Natural killer cell (primary cell): ENCODE measurements at regions not wholly inside any gene's neighbourhood (a gene's known extent, or its start where the extent isn't known, plus 50 kb on each side); places are given as distances from the start of the nearest gene placed in this dataset.

ENCODE experiments used
- ATAC-seq, 3 donors: fragments of 150-1000 bp in 2 of 3; fragments of 200-7000 bp in 1 of 3; cut with Tn5 transposase; 1 replicate in 1 of 3; 2 replicates in 2 of 3; pipeline ENCODE4 v1.10.0; 2021; ENCODE audit warnings: mild to moderate bottlenecking in 2 of 3, moderate library complexity in 2 of 3
- DNase-seq, 2 donors: peaks; one replicate each; pipeline versions ENCODE4 v3.0.0 to v3.0.0-alpha.2; 2013 to 2021; ENCODE audit warnings: mixed read lengths in 1 of 2
- H3K27ac ChIP-seq: one replicate; pipeline ENCODE4 v1.5.1; 2013; ENCODE audit warnings: mild to moderate bottlenecking, low read length
- H3K27me3 ChIP-seq: one replicate; pipeline ENCODE4 v1.6.1; 2013; ENCODE audit warnings: low read length; ENCODE audit not compliant: control insufficient read depth, insufficient read depth
- H3K36me3 ChIP-seq: one replicate; pipeline ENCODE4 v1.6.1; 2013; ENCODE audit warnings: low read length; ENCODE audit not compliant: control insufficient read depth, insufficient read depth
- H3K4me1 ChIP-seq: one replicate; pipeline ENCODE4 v1.6.1; 2013; ENCODE audit warnings: low read length; ENCODE audit not compliant: control insufficient read depth, insufficient read depth
- H3K4me3 ChIP-seq: one replicate; pipeline ENCODE4 v1.5.1; 2013; ENCODE audit warnings: low read length
- H3K9me3 ChIP-seq: one replicate; pipeline ENCODE4 v1.6.1; 2013; ENCODE audit warnings: low read length; ENCODE audit not compliant: control insufficient read depth, insufficient read depth
- H3K27ac Mint-ChIP-seq, 2 donors: one replicate each; pipeline ENCODE4 v1.8.0; 2022; ENCODE audit warnings: mild to moderate bottlenecking in 2 of 2, mixed read lengths in 2 of 2, moderate library complexity in 1 of 2
- H3K27me3 Mint-ChIP-seq, 2 donors: one replicate each; pipeline ENCODE4 v1.8.0; 2022; ENCODE audit warnings: low read depth in 2 of 2, mixed read lengths in 2 of 2
- H3K36me3 Mint-ChIP-seq: one replicate; pipeline ENCODE4 v1.8.0; 2022; ENCODE audit warnings: mixed read lengths
- H3K4me1 Mint-ChIP-seq, 2 donors: one replicate each; pipeline ENCODE4 v1.8.0; 2022; ENCODE audit warnings: mixed read lengths in 2 of 2
- H3K4me3 Mint-ChIP-seq: one replicate; pipeline ENCODE4 v1.8.0; 2022; ENCODE audit warnings: mild to moderate bottlenecking, moderate library complexity, mixed read lengths
- H3K9me3 Mint-ChIP-seq, 2 donors: one replicate each; pipeline ENCODE4 v1.8.0; 2022; ENCODE audit warnings: mixed read lengths in 2 of 2
- WGBS: methylation state at CpG from one replicate; pipeline ENCODE4 v1.1.7; 2013; ENCODE audit warnings: missing lambda C conversion rate; ENCODE audit not compliant: insufficient coverage; 5-methylcytosine and 5-hydroxymethylcytosine counted together
- intact Hi-C: fragments of 100-400 bp; cut with micrococcal nuclease; formaldehyde crosslinking; loops from one replicate; pipeline ENCODE4 v1.14.2; 2022
- TF ChIP-seq, protein P1 (sequence below): fragments of 200-600 bp; IDR thresholded peaks from one replicate; pipeline ENCODE4 v1.8.0; 2022; ENCODE audit warnings: antibody characterized with exemption

- peaks cover 0 to 7% of the 10 kb centered on the region in 2 donors for H3K27me3 Mint-ChIP-seq
- Histone ChIP-seq H3K4me3 (no peak overlapping the region), H3K36me3 (no peaks in the 10 kb centered on the region), H3K27me3 (no peaks in the 10 kb centered on the region), H3K27ac (no peak overlapping the region), H3K9me3 (no peaks in the 10 kb centered on the region), H3K4me1 (no peaks in the 10 kb centered on the region)
- H3K4me1 Mint-ChIP-seq = no peaks in the 10 kb centered on the region
- H3K27ac Mint-ChIP-seq = no peak overlapping the region
- intact Hi-C loops = no loop called here
- ATAC-seq (no peak), DNase-seq (no peak)
- no peak overlapping the region for H3K4me3 Mint-ChIP-seq
- TF ChIP-seq, protein P1, sequence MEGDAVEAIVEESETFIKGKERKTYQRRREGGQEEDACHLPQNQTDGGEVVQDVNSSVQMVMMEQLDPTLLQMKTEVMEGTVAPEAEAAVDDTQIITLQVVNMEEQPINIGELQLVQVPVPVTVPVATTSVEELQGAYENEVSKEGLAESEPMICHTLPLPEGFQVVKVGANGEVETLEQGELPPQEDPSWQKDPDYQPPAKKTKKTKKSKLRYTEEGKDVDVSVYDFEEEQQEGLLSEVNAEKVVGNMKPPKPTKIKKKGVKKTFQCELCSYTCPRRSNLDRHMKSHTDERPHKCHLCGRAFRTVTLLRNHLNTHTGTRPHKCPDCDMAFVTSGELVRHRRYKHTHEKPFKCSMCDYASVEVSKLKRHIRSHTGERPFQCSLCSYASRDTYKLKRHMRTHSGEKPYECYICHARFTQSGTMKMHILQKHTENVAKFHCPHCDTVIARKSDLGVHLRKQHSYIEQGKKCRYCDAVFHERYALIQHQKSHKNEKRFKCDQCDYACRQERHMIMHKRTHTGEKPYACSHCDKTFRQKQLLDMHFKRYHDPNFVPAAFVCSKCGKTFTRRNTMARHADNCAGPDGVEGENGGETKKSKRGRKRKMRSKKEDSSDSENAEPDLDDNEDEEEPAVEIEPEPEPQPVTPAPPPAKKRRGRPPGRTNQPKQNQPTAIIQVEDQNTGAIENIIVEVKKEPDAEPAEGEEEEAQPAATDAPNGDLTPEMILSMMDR = no peak
- WGBS = 47% methylated on average over 8 of the region's 8 CpGs
- H3K36me3 Mint-ChIP-seq = no peaks in the 10 kb centered on the region
- H3K9me3 Mint-ChIP-seq = peaks cover 0 to 2% of the 10 kb centered on the region in 2 donors
These were observed 373.5 kb downstream of the EN1 start for GRCh38 chr2:118473846-118474540.

GRCh38 chr2:118473241-118473640, 374.2 kb downstream of the EN1 start:
- Mint-ChIP-seq H3K4me1 (no peaks in the 10 kb centered on the region), H3K27ac (no peak overlapping the region), H3K27me3 (peaks cover 0 to 7% of the 10 kb centered on the region in 2 donors), H3K36me3 (no peaks in the 10 kb centered on the region), H3K9me3 (peaks cover 0 to 2% of the 10 kb centered on the region in 2 donors), H3K4me3 (no peak overlapping the region)
- DNase-seq = no peak
- Histone ChIP-seq H3K4me3 (no peak overlapping the region), H3K27ac (no peak overlapping the region), H3K9me3 (no peaks in the 10 kb centered on the region), H3K4me1 (no peaks in the 10 kb centered on the region), H3K36me3 (no peaks in the 10 kb centered on the region), H3K27me3 (no peaks in the 10 kb centered on the region)
- intact Hi-C loops = no loop called here
- TF ChIP-seq, protein P1 = no peak
- no peak for ATAC-seq
- WGBS = 85% methylated on average over 4 of the region's 5 CpGs

- peaks cover 0 to 2% of the 10 kb centered on the region in 2 donors for H3K9me3 Mint-ChIP-seq
These were observed 377.2 kb downstream of the EN1 start for GRCh38 chr2:118470297-118470696.

More at GRCh38 chr2:118470297-118470696, 377.2 kb downstream of the EN1 start:
- Mint-ChIP-seq H3K4me1 (no peaks in the 10 kb centered on the region), H3K27me3 (peaks cover 0 to 7% of the 10 kb centered on the region in 2 donors), H3K4me3 (no peak overlapping the region), H3K36me3 (no peaks in the 10 kb centered on the region), H3K27ac (no peak overlapping the region)
- intact Hi-C loops = no loop called here
- TF ChIP-seq, protein P1 = no peak
- ATAC-seq (no peak), DNase-seq (no peak)
- H3K9me3 ChIP-seq = no peaks in the 10 kb centered on the region
- no peak overlapping the region for H3K4me3 ChIP-seq
- no peaks in the 10 kb centered on the region for H3K4me1 ChIP-seq
- WGBS = 58% methylated on average over 4 of the region's 4 CpGs
- H3K27me3 ChIP-seq = no peaks in the 10 kb centered on the region
- H3K36me3 ChIP-seq = no peaks in the 10 kb centered on the region
- H3K27ac ChIP-seq = no peak overlapping the region
